ENCODE measurements at regions not wholly inside any gene's neighbourhood (a gene's known extent, or its start where the extent isn't known, plus 50 kb on each side); places are given as distances from the start of the nearest gene placed in this dataset.

DNA sequence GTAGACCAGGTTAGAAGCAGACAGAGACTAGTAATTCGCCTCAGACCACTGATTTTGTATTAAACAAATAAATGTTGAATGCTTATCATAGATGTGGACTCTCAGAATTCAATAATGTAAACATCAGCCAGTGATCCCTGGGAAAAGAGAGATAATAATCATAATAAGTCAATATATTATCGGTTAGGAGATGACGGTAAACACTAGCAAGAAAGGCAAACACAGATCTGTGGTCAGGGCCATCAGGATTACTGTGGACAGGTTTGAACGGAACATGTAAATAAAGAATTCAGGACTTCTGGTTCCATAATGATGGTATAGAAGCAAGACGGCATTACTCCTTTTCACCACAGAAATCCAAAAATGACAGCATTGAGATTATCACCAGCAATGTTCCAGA is 861.6 kb downstream of the CBLN2 start:
- FAIRE-seq (no peak), DNase-seq (ENCODE audit: low read depth, low spot score) (no peak)
- H3K27me3 ChIP-seq (ENCODE audit: control insufficient read depth, extremely low read depth, insufficient read depth, low read length): no peaks in the 10 kb centered on the region
- H3K4me2 ChIP-seq (ENCODE audit: control insufficient read depth, extremely low read depth, insufficient read depth, low read depth, low read length): no peak overlapping the region
- no peaks in the 10 kb centered on the region for H3K36me3 ChIP-seq (ENCODE audit: control insufficient read depth in 2 of 2, extremely low read depth in 1 of 2, insufficient read depth in 2 of 2, low read length in 2 of 2)
- H4K20me1 ChIP-seq (ENCODE audit: control insufficient read depth, extremely low read depth, insufficient read depth, low read length): no peaks in the 10 kb centered on the region
- H3K9ac ChIP-seq (ENCODE audit: control insufficient read depth, extremely low read depth, insufficient read depth, low read length): no peak overlapping the region
- dilution Hi-C loops (cut with MboI; ENCODE audit: extremely low pct_ligation_motif_present, low sequenced_read_pairs): no loop called here
- no peaks in the 10 kb centered on the region for H3K9me1 ChIP-seq (ENCODE audit: control insufficient read depth, extremely low read depth, insufficient read depth, low read length)
- no peak overlapping the region for H3K27ac ChIP-seq (ENCODE audit: control insufficient read depth, insufficient read depth, low read length)
- H3K9me3 ChIP-seq (ENCODE audit: control insufficient read depth, low read depth, low read length): no peaks in the 10 kb centered on the region
- H3K79me2 ChIP-seq (ENCODE audit: control insufficient read depth, insufficient read depth, low read length): no peaks in the 10 kb centered on the region
- TF ChIP-seq CTCF (optimal IDR thresholded peaks at IDR 0.05 in 1 of 3, IDR thresholded peaks at IDR 0.05 in 1 of 3, conservative IDR thresholded peaks at IDR 0.05 in 1 of 3; ENCODE audit: extremely low read depth in 1 of 3, insufficient read depth in 2 of 3, low read length in 3 of 3) (no peak), EZH2 (IDR thresholded peaks at IDR 0.05; ENCODE audit: low read length) (no peak)
- no peak overlapping the region for H3K4me3 ChIP-seq (ENCODE audit: control insufficient read depth in 2 of 3, extremely low read depth in 1 of 3, insufficient read depth in 2 of 3, low read depth in 1 of 3, low read length in 3 of 3)
- no peak overlapping the region for H2AFZ ChIP-seq (ENCODE audit: control insufficient read depth, low read length)
- no peaks in the 10 kb centered on the region for H3K4me1 ChIP-seq (ENCODE audit: control insufficient read depth, extremely low read depth, insufficient read depth, low read length)

DNA sequence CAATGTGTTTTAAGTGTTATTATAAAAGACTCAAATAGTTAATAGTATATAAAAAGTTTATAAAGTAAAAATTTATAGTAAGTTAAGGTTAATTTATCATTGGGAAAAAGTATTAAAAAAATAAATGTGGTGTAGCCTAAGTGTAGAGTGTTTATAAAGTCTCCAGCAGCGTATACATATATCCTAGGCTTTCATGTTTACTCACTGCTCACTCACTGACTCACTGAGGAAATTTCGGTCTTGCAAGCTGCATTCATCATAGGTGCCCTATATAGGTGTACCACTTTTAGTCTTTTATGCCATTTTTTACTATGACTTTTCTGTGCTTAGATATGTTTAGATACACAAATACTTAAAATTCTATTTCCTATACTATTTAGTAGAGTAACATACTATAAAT is 866.0 kb downstream of the CBLN2 start:
- H3K36me3 ChIP-seq (ENCODE audit: control insufficient read depth in 2 of 2, extremely low read depth in 1 of 2, insufficient read depth in 2 of 2, low read length in 2 of 2): no peaks in the 10 kb centered on the region
- TF ChIP-seq CTCF (optimal IDR thresholded peaks at IDR 0.05 in 1 of 3, IDR thresholded peaks at IDR 0.05 in 1 of 3, conservative IDR thresholded peaks at IDR 0.05 in 1 of 3; ENCODE audit: extremely low read depth in 1 of 3, insufficient read depth in 2 of 3, low read length in 3 of 3) (no peak), EZH2 (IDR thresholded peaks at IDR 0.05; ENCODE audit: low read length) (no peak)
- no peaks in the 10 kb centered on the region for H3K79me2 ChIP-seq (ENCODE audit: control insufficient read depth, insufficient read depth, low read length)
- DNase-seq (ENCODE audit: low read depth, low spot score) (no peak), FAIRE-seq (no peak)
- no peak overlapping the region for H2AFZ ChIP-seq (ENCODE audit: control insufficient read depth, low read length)
- no peaks in the 10 kb centered on the region for H4K20me1 ChIP-seq (ENCODE audit: control insufficient read depth, extremely low read depth, insufficient read depth, low read length)
- H3K9ac ChIP-seq (ENCODE audit: control insufficient read depth, extremely low read depth, insufficient read depth, low read length): no peak overlapping the region
- dilution Hi-C loops (cut with MboI; ENCODE audit: extremely low pct_ligation_motif_present, low sequenced_read_pairs): no loop called here
- H3K4me2 ChIP-seq (ENCODE audit: control insufficient read depth, extremely low read depth, insufficient read depth, low read depth, low read length): no peak overlapping the region
- no peaks in the 10 kb centered on the region for H3K27me3 ChIP-seq (ENCODE audit: control insufficient read depth, extremely low read depth, insufficient read depth, low read length)
- no peaks in the 10 kb centered on the region for H3K9me3 ChIP-seq (ENCODE audit: control insufficient read depth, low read depth, low read length)
- no peaks in the 10 kb centered on the region for H3K4me1 ChIP-seq (ENCODE audit: control insufficient read depth, extremely low read depth, insufficient read depth, low read length)
- no peak overlapping the region for H3K4me3 ChIP-seq (ENCODE audit: control insufficient read depth in 2 of 3, extremely low read depth in 1 of 3, insufficient read depth in 2 of 3, low read depth in 1 of 3, low read length in 3 of 3)
- no peaks in the 10 kb centered on the region for H3K9me1 ChIP-seq (ENCODE audit: control insufficient read depth, extremely low read depth, insufficient read depth, low read length)
- no peak overlapping the region for H3K27ac ChIP-seq (ENCODE audit: control insufficient read depth, insufficient read depth, low read length)
